IMR-90 (cell line): ENCODE measurements at regions not wholly inside any gene's neighbourhood (a gene's known extent, or its start where the extent isn't known, plus 50 kb on each side); places are given as distances from the start of the nearest gene placed in this dataset.

Experiments
- ATAC-seq: fragments of 200-7000 bp; cut with Tn5 transposase; 2 replicates; pipeline ENCODE4 v1.9.1; 2020; ENCODE audit warnings: low read depth, mild to moderate bottlenecking, moderate library complexity
- BruUV-seq: library from RNA; stranded (reverse); fragments of 400-500 nt; replicated peaks from 2 replicates; lab custom pipeline; 2021; lab: Mats Ljungman, UMichigan
- CTCF ChIA-PET: fragments of 300-600 bp; formaldehyde crosslinking; extraction: SDS; loops from one replicate; lab custom pipeline; 2021; ENCODE audit warnings: antibody characterized with exemption; lab: Yijun Ruan, JAX
- POLR2A ChIA-PET: fragments of 300-600 bp; sonication (Branson Sonifier 250); formaldehyde crosslinking; loops from one replicate; lab custom pipeline; 2022; ENCODE audit warnings: antibody characterized with exemption; ENCODE audit not compliant: unreplicated experiment; lab: Charles Lee
- DNase-seq: peaks from one replicate; pipeline ENCODE4 v3.0.0; 2013
- H2AFZ ChIP-seq: replicated peaks from 2 replicates; pipeline ENCODE3; 2013; ENCODE audit warnings: low read length, mild to moderate bottlenecking; ENCODE audit not compliant: poor library complexity
- H2AK5ac ChIP-seq: 2 replicates; pipeline ENCODE4 v1.6.1; 2013; ENCODE audit warnings: low read depth, low read length, inconsistent platforms
- H2AK9ac ChIP-seq: replicated peaks from 2 replicates; pipeline ENCODE3; 2013; ENCODE audit warnings: mild to moderate bottlenecking, low read depth, low read length, moderate library complexity; ENCODE audit not compliant: poor library complexity
- H2BK120ac ChIP-seq: 2 replicates; pipeline ENCODE4 v1.6.1; 2013; ENCODE audit warnings: low read depth, low read length, inconsistent platforms
- H2BK15ac ChIP-seq: 3 replicates; pipeline ENCODE4 v1.6.1; 2013; ENCODE audit warnings: low read depth, low read length, inconsistent platforms
- H2BK20ac ChIP-seq: 2 replicates; pipeline ENCODE4 v1.6.1; 2013; ENCODE audit warnings: low read depth, mild to moderate bottlenecking, inconsistent platforms, low read length, moderate library complexity
- H2BK5ac ChIP-seq: 2 replicates; pipeline ENCODE4 v1.6.1; 2013; ENCODE audit warnings: mild to moderate bottlenecking, low read depth, low read length, inconsistent platforms; ENCODE audit not compliant: poor library complexity, severe bottlenecking
- H3K14ac ChIP-seq: replicated peaks from 2 replicates; pipeline ENCODE4 v1.6.1; 2013; ENCODE audit warnings: low read depth, low read length, inconsistent platforms
- H3K18ac ChIP-seq: 2 replicates; pipeline ENCODE4 v1.6.1; 2013; ENCODE audit warnings: low read depth, low read length, control low read depth
- H3K23ac ChIP-seq: 2 replicates; pipeline ENCODE4 v1.6.1; 2013; ENCODE audit warnings: low read depth, low read length, inconsistent platforms
- H3K27ac ChIP-seq: 2 replicates; pipeline ENCODE4 v1.5.1; 2013; ENCODE audit warnings: mild to moderate bottlenecking, control low read depth, low read length; ENCODE audit not compliant: insufficient read depth
- H3K27me3 ChIP-seq: 2 replicates; pipeline ENCODE4 v1.6.1; 2013; ENCODE audit warnings: low read length; ENCODE audit not compliant: control insufficient read depth, insufficient read depth
- H3K36me3 ChIP-seq: 2 replicates; pipeline ENCODE4 v1.6.1; 2013; ENCODE audit warnings: low read length, mixed read lengths; ENCODE audit not compliant: control insufficient read depth, insufficient read depth
- H3K4ac ChIP-seq: 2 replicates; pipeline ENCODE4 v1.6.1; 2013; ENCODE audit warnings: low read depth, low read length, inconsistent platforms
- H3K4me1 ChIP-seq: 2 replicates; pipeline ENCODE4 v1.6.1; 2013; ENCODE audit warnings: low read length, mixed read lengths; ENCODE audit not compliant: control insufficient read depth, insufficient read depth
- H3K4me2 ChIP-seq: 2 replicates; pipeline ENCODE4 v1.6.1; 2013; ENCODE audit warnings: low read depth, mild to moderate bottlenecking, control low read depth, low read length, moderate library complexity
- H3K4me3 ChIP-seq: 2 replicates; pipeline ENCODE4 v1.5.1; 2013; ENCODE audit warnings: low read depth, mild to moderate bottlenecking, control low read depth, low read length, moderate library complexity; ENCODE audit not compliant: insufficient read depth
- H3K56ac ChIP-seq: 2 replicates; pipeline ENCODE4 v1.6.1; 2013; ENCODE audit warnings: low read length, inconsistent platforms; ENCODE audit not compliant: insufficient read depth; ENCODE audit errors: extremely low read depth
- H3K79me1 ChIP-seq, 2 experiments: 2 replicates each; pipeline ENCODE4 v1.6.1; 2013; ENCODE audit warnings: low read length in 2 of 2, inconsistent platforms in 1 of 2, low read depth in 1 of 2
- H3K9ac ChIP-seq: 2 replicates; pipeline ENCODE4 v1.6.1; 2013; ENCODE audit warnings: low read depth, low read length, control low read depth
- H3K9me1 ChIP-seq: 2 replicates; pipeline ENCODE4 v1.6.1; 2013; ENCODE audit warnings: low read length, inconsistent platforms; ENCODE audit not compliant: insufficient read depth
- H3K9me3 ChIP-seq: 2 replicates; pipeline ENCODE4 v1.6.1; 2013; ENCODE audit warnings: low read length; ENCODE audit not compliant: control insufficient read depth, insufficient read depth
- H4K20me1 ChIP-seq: 2 replicates; pipeline ENCODE4 v1.6.1; 2013; ENCODE audit warnings: low read length, inconsistent platforms; ENCODE audit not compliant: insufficient read depth
- H4K5ac ChIP-seq: 2 replicates; pipeline ENCODE4 v1.6.1; 2013; ENCODE audit warnings: mild to moderate bottlenecking, low read depth, low read length, control low read depth
- H4K8ac ChIP-seq, 2 experiments: 2 replicates each; pipeline ENCODE4 v1.6.1; 2013; ENCODE audit warnings: low read depth in 2 of 2, low read length in 2 of 2, control low read depth in 1 of 2, inconsistent platforms in 1 of 2
- H4K91ac ChIP-seq: 2 replicates; pipeline ENCODE4 v1.6.1; 2013; ENCODE audit warnings: low read depth, low read length, inconsistent platforms; ENCODE audit not compliant: insufficient read depth
- BHLHE40 ChIP-seq: fragments of 150-350 bp; IDR thresholded peaks from 2 replicates; pipeline ENCODE4 v1.6.1; 2016; ENCODE audit warnings: mild to moderate bottlenecking, low read depth, low read length
- CTCF ChIP-seq: conservative IDR thresholded peaks from 2 replicates; pipeline ENCODE4 v1.5.1; 2012; ENCODE audit warnings: mild to moderate bottlenecking, low read depth, low read length, improper control_type of control experiment
- MAFK ChIP-seq: IDR thresholded peaks from 2 replicates; pipeline ENCODE4 v1.6.1; 2012; ENCODE audit warnings: low read depth, low read length, improper control_type of control experiment
- MXI1 ChIP-seq: IDR thresholded peaks from 2 replicates; pipeline ENCODE4 v1.6.1; 2012; ENCODE audit warnings: low read depth, mild to moderate bottlenecking, low read length, moderate library complexity, borderline replicate concordance
- USF2 ChIP-seq: fragments of 150-350 bp; IDR thresholded peaks from 2 replicates; pipeline ENCODE4 v1.6.1; 2017; ENCODE audit warnings: mild to moderate bottlenecking, antibody characterized with exemption, low read length, low read depth
- dilution Hi-C: fragments of 300-500 bp; cut with HindIII; formaldehyde crosslinking; loops from one replicate; pipeline ENCODE4 v1.14.3; 2018; ENCODE audit warnings: low sequenced_read_pairs; ENCODE audit not compliant: unreplicated experiment
- in situ Hi-C: fragments of 300-500 bp; cut with MboI; formaldehyde crosslinking; loops from 3 replicates; pipeline ENCODE4 v1.14.3; 2019; ENCODE audit warnings: low sequenced_read_pairs, inconsistent platforms, mixed read lengths
- intact Hi-C: fragments of 100-400 bp; cut with micrococcal nuclease; formaldehyde crosslinking; loops from 2 replicates; pipeline ENCODE4 v1.10.0; 2022

GRCh38 chr13:54607421-54607820 is 1578.8 kb downstream of the OLFM4 start:
- dilution Hi-C loops (no loop called here), in situ Hi-C loops (no loop called here), intact Hi-C loops (no loop called here)
- no peak overlapping the region for H3K4me3 ChIP-seq
- H3K27ac ChIP-seq: no peak overlapping the region
- H3K9me1 ChIP-seq: no peaks in the 10 kb centered on the region
- no peak overlapping the region for H3K9ac ChIP-seq
- H3K18ac ChIP-seq: no peak overlapping the region
- no peak overlapping the region for H3K14ac ChIP-seq
- no peaks in the 10 kb centered on the region for H3K36me3 ChIP-seq
- H3K23ac ChIP-seq: no peak overlapping the region
- H4K8ac ChIP-seq: no peak overlapping the region
- no peak overlapping the region for H4K5ac ChIP-seq
- H2AK5ac ChIP-seq: no peak overlapping the region
- H3K79me1 ChIP-seq: no peaks in the 10 kb centered on the region
- CTCF ChIA-PET: no interaction called here
- no TSS peak for BruUV-seq
- ATAC-seq (no peak), DNase-seq (no peak)
- no peak overlapping the region for H3K56ac ChIP-seq
- TF ChIP-seq MAFK (no peak), CTCF (no peak), MXI1 (no peak), BHLHE40 (no peak), USF2 (no peak)
- H4K20me1 ChIP-seq: no peaks in the 10 kb centered on the region
- no peak overlapping the region for H2AK9ac ChIP-seq
- POLR2A ChIA-PET: interaction anchor here (0.6 kb wide), 1 partner anchor 16 kb away, joined by 3 read pairs; no protein-coding TSS in a partner anchor
- no peaks in the 10 kb centered on the region for H3K4me1 ChIP-seq
- no peak overlapping the region for H2BK20ac ChIP-seq
- H4K91ac ChIP-seq: no peak overlapping the region
- peaks cover 4% of the 10 kb centered on the region for H3K9me3 ChIP-seq
- H2BK15ac ChIP-seq: no peak overlapping the region
- no peak overlapping the region for H2AFZ ChIP-seq
- no peaks in the 10 kb centered on the region for H3K27me3 ChIP-seq
- no peak overlapping the region for H2BK120ac ChIP-seq
- H3K4me2 ChIP-seq: no peak overlapping the region
- no peak overlapping the region for H2BK5ac ChIP-seq
- H3K4ac ChIP-seq: no peak overlapping the region
